DMS79 (cell line): ENCODE measurements at regions not wholly inside any gene's neighbourhood (a gene's known extent, or its start where the extent isn't known, plus 50 kb on each side); places are given as distances from the start of the nearest gene placed in this dataset.
A peak's percentile ranks its signal among the peaks of the same experiment; 100 is the strongest.
"Not testable (repeated sequence)": the region's sequence is repeated elsewhere in the genome, so short reads cannot be mapped to it uniquely, and the experiment has no call there.

Experiments used
- DNase-seq: peaks from one replicate; lab custom pipeline; 2025; lab: John Stamatoyannopoulos, UW

- DNase-seq: no peak
Observed at GRCh38 chr14:25436906-25437305, 387.0 kb upstream of the STXBP6 start.

- no peak for DNase-seq
Observed at GRCh38 chr14:25436288-25436875, 386.4 kb upstream of the STXBP6 start.

GRCh38 chr14:25431211-25432076 is 381.5 kb upstream of the STXBP6 start:
- no peak for DNase-seq

GRCh38 chr14:25430808-25431207 is 380.9 kb upstream of the STXBP6 start:
- DNase-seq: no peak

- DNase-seq: no peak
Observed at GRCh38 chr14:25412998-25413397, 363.1 kb upstream of the STXBP6 start.

- peak; percentile 61 for DNase-seq
Observed at GRCh38 chr14:25411781-25412757, 362.1 kb upstream of the STXBP6 start.

GRCh38 chr14:25406818-25407217 is 356.9 kb upstream of the STXBP6 start:
- DNase-seq: no peak

GRCh38 chr14:25400607-25401206 is 350.8 kb upstream of the STXBP6 start:
- DNase-seq: no peak

- no peak for DNase-seq
Observed at GRCh38 chr14:25396128-25396527, 346.2 kb upstream of the STXBP6 start.

GRCh38 chr14:25394791-25395391 is 344.9 kb upstream of the STXBP6 start:
- peak; percentile 22 for DNase-seq

- no peak for DNase-seq
Observed at GRCh38 chr14:25394356-25394755, 344.4 kb upstream of the STXBP6 start.

- DNase-seq: no peak
Observed at GRCh38 chr14:25389948-25390347, 340.0 kb upstream of the STXBP6 start.

GRCh38 chr14:25381498-25381897 is 331.6 kb upstream of the STXBP6 start:
- DNase-seq: no peak

GRCh38 chr14:25375639-25376038 is 325.7 kb upstream of the STXBP6 start:
- no peak for DNase-seq

GRCh38 chr14:25371068-25371467 is 321.1 kb upstream of the STXBP6 start:
- peak; percentile 99 for DNase-seq

GRCh38 chr14:25370057-25370456 is 320.1 kb upstream of the STXBP6 start:
- DNase-seq: not testable (repeated sequence)

- no peak for DNase-seq
Observed at GRCh38 chr14:25358330-25358729, 308.4 kb upstream of the STXBP6 start.

GRCh38 chr14:25351269-25351668 is 301.3 kb upstream of the STXBP6 start:
- no peak for DNase-seq

GRCh38 chr14:25350802-25351201 is 300.9 kb upstream of the STXBP6 start:
- no peak for DNase-seq

- no peak for DNase-seq
Observed at GRCh38 chr14:25350021-25350420, 300.1 kb upstream of the STXBP6 start.

GRCh38 chr14:25349269-25349668 is 299.3 kb upstream of the STXBP6 start:
- no peak for DNase-seq

- no peak for DNase-seq
Observed at GRCh38 chr14:25340882-25341281, 290.9 kb upstream of the STXBP6 start.
